ENCODE measurements at regions not wholly inside any gene's neighbourhood (a gene's known extent, or its start where the extent isn't known, plus 50 kb on each side); places are given as distances from the start of the nearest gene placed in this dataset.

DNA sequence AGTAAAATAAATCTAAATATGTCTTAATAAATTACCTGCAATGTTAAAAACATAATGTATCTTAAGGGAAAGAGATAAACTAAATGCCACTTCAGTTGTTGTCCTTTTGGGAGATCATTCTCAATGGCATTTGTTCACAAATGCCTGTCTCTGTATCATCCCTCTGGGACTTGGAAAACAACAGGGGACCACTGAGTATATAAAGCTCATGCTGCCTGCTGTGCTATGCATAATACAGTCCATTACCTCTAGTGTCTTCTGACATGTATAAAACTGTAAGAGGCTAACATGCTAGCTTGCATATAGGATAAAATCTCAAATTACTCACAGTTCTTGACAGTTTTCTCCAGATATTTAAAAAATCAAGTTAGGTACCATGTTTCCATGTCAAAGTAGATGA is 503.9 kb downstream of the PDHA2 start:
- no peak for TF ChIP-seq RAD21 (IDR thresholded peaks at IDR 0.05; ENCODE audit: low read depth)
- no peak for TF ChIP-seq EP300 (IDR thresholded peaks at IDR 0.05; ENCODE audit: borderline replicate concordance)
- TF ChIP-seq CREB1 (IDR thresholded peaks at IDR 0.05; ENCODE audit: low read depth) = no peak
- no peak for TF ChIP-seq CEBPB (IDR thresholded peaks at IDR 0.05)
- TF ChIP-seq TAF1 (IDR thresholded peaks at IDR 0.05; ENCODE audit: low read depth) = no peak
- TF ChIP-seq, protein P1, sequence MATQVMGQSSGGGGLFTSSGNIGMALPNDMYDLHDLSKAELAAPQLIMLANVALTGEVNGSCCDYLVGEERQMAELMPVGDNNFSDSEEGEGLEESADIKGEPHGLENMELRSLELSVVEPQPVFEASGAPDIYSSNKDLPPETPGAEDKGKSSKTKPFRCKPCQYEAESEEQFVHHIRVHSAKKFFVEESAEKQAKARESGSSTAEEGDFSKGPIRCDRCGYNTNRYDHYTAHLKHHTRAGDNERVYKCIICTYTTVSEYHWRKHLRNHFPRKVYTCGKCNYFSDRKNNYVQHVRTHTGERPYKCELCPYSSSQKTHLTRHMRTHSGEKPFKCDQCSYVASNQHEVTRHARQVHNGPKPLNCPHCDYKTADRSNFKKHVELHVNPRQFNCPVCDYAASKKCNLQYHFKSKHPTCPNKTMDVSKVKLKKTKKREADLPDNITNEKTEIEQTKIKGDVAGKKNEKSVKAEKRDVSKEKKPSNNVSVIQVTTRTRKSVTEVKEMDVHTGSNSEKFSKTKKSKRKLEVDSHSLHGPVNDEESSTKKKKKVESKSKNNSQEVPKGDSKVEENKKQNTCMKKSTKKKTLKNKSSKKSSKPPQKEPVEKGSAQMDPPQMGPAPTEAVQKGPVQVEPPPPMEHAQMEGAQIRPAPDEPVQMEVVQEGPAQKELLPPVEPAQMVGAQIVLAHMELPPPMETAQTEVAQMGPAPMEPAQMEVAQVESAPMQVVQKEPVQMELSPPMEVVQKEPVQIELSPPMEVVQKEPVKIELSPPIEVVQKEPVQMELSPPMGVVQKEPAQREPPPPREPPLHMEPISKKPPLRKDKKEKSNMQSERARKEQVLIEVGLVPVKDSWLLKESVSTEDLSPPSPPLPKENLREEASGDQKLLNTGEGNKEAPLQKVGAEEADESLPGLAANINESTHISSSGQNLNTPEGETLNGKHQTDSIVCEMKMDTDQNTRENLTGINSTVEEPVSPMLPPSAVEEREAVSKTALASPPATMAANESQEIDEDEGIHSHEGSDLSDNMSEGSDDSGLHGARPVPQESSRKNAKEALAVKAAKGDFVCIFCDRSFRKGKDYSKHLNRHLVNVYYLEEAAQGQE (IDR thresholded peaks at IDR 0.05; ENCODE audit: low read depth) = no peak

Measured in Ishikawa (cell line).